ENCODE measurements at regions not wholly inside any gene's neighbourhood (a gene's known extent, or its start where the extent isn't known, plus 50 kb on each side); places are given as distances from the start of the nearest gene placed in this dataset.

- TF ChIP-seq EP300 (IDR thresholded peaks at IDR 0.05) (no peak), POLR2AphosphoS5 (IDR thresholded peaks at IDR 0.05) (no peak), CTCF (IDR thresholded peaks at IDR 0.05) (no peak)
Measured at GRCh38 chr22:49366437-49366836, 461.2 kb downstream of the BRD1 start.
